Glutamatergic neuron (in vitro differentiated cells): ENCODE measurements at regions not wholly inside any gene's neighbourhood (a gene's known extent, or its start where the extent isn't known, plus 50 kb on each side); places are given as distances from the start of the nearest gene placed in this dataset.

Experiments used
- DNase-seq: peaks from one replicate; pipeline ENCODE4 v3.0.0; 2022
- H3K27ac Mint-ChIP-seq: one replicate; pipeline ENCODE4 v1.8.0; 2020; ENCODE audit warnings: mild to moderate bottlenecking, mixed read lengths, inconsistent platforms; ENCODE audit not compliant: unreplicated experiment
- H3K27me3 Mint-ChIP-seq: one replicate; pipeline ENCODE4 v1.8.0; 2020; ENCODE audit warnings: mild to moderate bottlenecking, moderate library complexity, mixed read lengths, inconsistent platforms; ENCODE audit not compliant: unreplicated experiment
- H3K36me3 Mint-ChIP-seq: one replicate; pipeline ENCODE4 v1.8.0; 2020; ENCODE audit warnings: mild to moderate bottlenecking, mixed read lengths, inconsistent platforms; ENCODE audit not compliant: unreplicated experiment
- H3K4me1 Mint-ChIP-seq: one replicate; pipeline ENCODE4 v1.8.0; 2020; ENCODE audit warnings: mild to moderate bottlenecking, low read depth, mixed read lengths, inconsistent platforms; ENCODE audit not compliant: unreplicated experiment
- H3K4me3 Mint-ChIP-seq: one replicate; pipeline ENCODE4 v1.8.0; 2020; ENCODE audit warnings: mild to moderate bottlenecking, mixed read lengths, inconsistent platforms; ENCODE audit not compliant: unreplicated experiment
- H3K9me3 Mint-ChIP-seq: one replicate; pipeline ENCODE4 v1.8.0; 2020; ENCODE audit warnings: mild to moderate bottlenecking, moderate library complexity, mixed read lengths, inconsistent platforms; ENCODE audit not compliant: unreplicated experiment
- CTCF ChIP-seq: fragments of 200-600 bp; sonication (generic); IDR thresholded peaks from one replicate; pipeline ENCODE4 v1.5.0; 2021; ENCODE audit not compliant: partially characterized antibody, unreplicated experiment

GRCh38 chr4:111992351-111993168 is 152.7 kb upstream of the FAM241A start:
- no peaks in the 10 kb centered on the region for H3K9me3 Mint-ChIP-seq
- no peak for TF ChIP-seq CTCF
- H3K27ac Mint-ChIP-seq: no peak overlapping the region
- H3K36me3 Mint-ChIP-seq: no peaks in the 10 kb centered on the region
- H3K4me3 Mint-ChIP-seq: no peak overlapping the region
- DNase-seq: no peak
- no peaks in the 10 kb centered on the region for H3K27me3 Mint-ChIP-seq
- peaks cover 5% of the 10 kb centered on the region for H3K4me1 Mint-ChIP-seq

DNA sequence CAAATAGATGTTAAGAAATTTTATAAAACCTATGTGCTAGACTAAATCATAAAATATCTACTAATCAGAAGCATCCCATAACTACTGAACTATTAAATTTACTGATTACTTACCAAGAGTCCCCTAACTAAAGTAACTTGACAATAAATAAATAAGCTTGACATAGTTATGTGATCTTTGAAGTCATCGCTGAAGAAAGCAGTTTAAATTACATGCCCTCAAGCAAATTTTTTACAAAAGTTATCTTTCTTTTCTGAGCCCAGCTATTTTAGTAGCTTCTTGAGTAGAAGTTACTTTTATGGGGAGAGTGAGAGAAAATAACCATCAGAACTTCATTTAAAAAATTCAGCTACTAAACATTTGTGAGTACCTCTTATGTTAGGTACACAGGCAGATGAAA is 150.9 kb upstream of the FAM241A start:
- no peak for TF ChIP-seq CTCF
- DNase-seq: no peak
- Mint-ChIP-seq H3K36me3 (no peaks in the 10 kb centered on the region), H3K27ac (no peak overlapping the region), H3K27me3 (no peaks in the 10 kb centered on the region), H3K4me3 (no peak overlapping the region), H3K9me3 (peaks cover 2% of the 10 kb centered on the region), H3K4me1 (peaks cover 5% of the 10 kb centered on the region)

- DNase-seq: no peak
- peaks cover 5% of the 10 kb centered on the region for H3K4me1 Mint-ChIP-seq
- H3K4me3 Mint-ChIP-seq: no peak overlapping the region
- H3K27ac Mint-ChIP-seq: no peak overlapping the region
- H3K27me3 Mint-ChIP-seq: no peaks in the 10 kb centered on the region
- H3K9me3 Mint-ChIP-seq: peaks cover 2% of the 10 kb centered on the region
- no peaks in the 10 kb centered on the region for H3K36me3 Mint-ChIP-seq
- no peak for TF ChIP-seq CTCF
Measured at GRCh38 chr4:111997785-111998184, 147.5 kb upstream of the FAM241A start.

GRCh38 chr4:111999801-112000200 is 145.5 kb upstream of the FAM241A start:
- no peak for DNase-seq
- H3K27ac Mint-ChIP-seq: no peak overlapping the region
- no peaks in the 10 kb centered on the region for H3K27me3 Mint-ChIP-seq
- no peak for TF ChIP-seq CTCF
- H3K9me3 Mint-ChIP-seq: peaks cover 2% of the 10 kb centered on the region
- H3K4me1 Mint-ChIP-seq: peaks cover 5% of the 10 kb centered on the region
- H3K36me3 Mint-ChIP-seq: no peaks in the 10 kb centered on the region
- H3K4me3 Mint-ChIP-seq: no peak overlapping the region

GRCh38 chr4:112001041-112001440 is 144.2 kb upstream of the FAM241A start:
- DNase-seq: no peak
- peaks cover 2% of the 10 kb centered on the region for H3K9me3 Mint-ChIP-seq
- no peak overlapping the region for H3K4me3 Mint-ChIP-seq
- H3K36me3 Mint-ChIP-seq: no peaks in the 10 kb centered on the region
- peak overlapping the region; percentile 46 for H3K27ac Mint-ChIP-seq
- TF ChIP-seq CTCF: no peak
- H3K27me3 Mint-ChIP-seq: no peaks in the 10 kb centered on the region
- peaks cover 5% of the 10 kb centered on the region for H3K4me1 Mint-ChIP-seq
